Common myeloid progenitor, CD34-positive (primary cell): ENCODE measurements at regions not wholly inside any gene's neighbourhood (a gene's known extent, or its start where the extent isn't known, plus 50 kb on each side); places are given as distances from the start of the nearest gene placed in this dataset.

Experiments
- CTCF ChIA-PET: fragments of 350-600 bp; sonication (Branson Sonifier 250); formaldehyde crosslinking; loops from one replicate; lab custom pipeline; 2021; ENCODE audit warnings: antibody characterized with exemption; lab: Charles Lee
- POLR2A ChIA-PET: fragments of 350-600 bp; sonication (Branson Sonifier 250); formaldehyde crosslinking; loops from one replicate; lab custom pipeline; 2021; ENCODE audit warnings: antibody characterized with exemption; lab: Charles Lee
- DNase-seq, 3 donors: peaks; one replicate each; pipeline versions ENCODE4 v3.0.0 to v3.0.0-alpha.2; 2013
- H3K27ac ChIP-seq, 2 experiments: 1 replicate in 1 of 2; 2 replicates in 1 of 2; pipeline ENCODE4 v1.7.0; 2013; ENCODE audit warnings: inconsistent platforms in 2 of 2, low read length in 2 of 2, mild to moderate bottlenecking in 2 of 2, low read depth in 1 of 2, moderate library complexity in 1 of 2; ENCODE audit not compliant: severe bottlenecking in 2 of 2, insufficient read depth in 1 of 2, poor library complexity in 1 of 2
- H3K27me3 ChIP-seq, 5 experiments: replicated peaks in 2 of 5; 1 replicate in 3 of 5; 2 replicates in 2 of 5; pipeline versions ENCODE4 v1.6.1 to v1.7.0; 2013; ENCODE audit warnings: low read length in 4 of 5, mild to moderate bottlenecking in 2 of 5, moderate library complexity in 2 of 5, inconsistent platforms in 1 of 5; ENCODE audit not compliant: insufficient read depth in 5 of 5, control insufficient read depth in 4 of 5
- H3K36me3 ChIP-seq, 4 experiments: 1 replicate in 2 of 4; 2 replicates in 2 of 4; pipeline versions ENCODE4 v1.6.1 to v1.7.0; 2013; ENCODE audit warnings: low read length in 3 of 4, control low read depth in 1 of 4, mild to moderate bottlenecking in 1 of 4; ENCODE audit not compliant: control insufficient read depth in 4 of 4, insufficient read depth in 4 of 4
- H3K4me1 ChIP-seq, 4 experiments: 1 replicate in 3 of 4; 2 replicates in 1 of 4; pipeline versions ENCODE4 v1.6.1 to v1.7.1; 2013; ENCODE audit warnings: low read length in 3 of 4, mild to moderate bottlenecking in 3 of 4, control low read depth in 1 of 4, inconsistent platforms in 1 of 4, moderate library complexity in 1 of 4; ENCODE audit not compliant: control insufficient read depth in 4 of 4, insufficient read depth in 4 of 4; ENCODE audit errors: control extremely low read depth in 1 of 4
- H3K4me3 ChIP-seq, 7 experiments: 1 replicate in 4 of 7; 2 replicates in 3 of 7; pipeline versions ENCODE4 v1.5.1 to v1.7.0; 2013; ENCODE audit warnings: mild to moderate bottlenecking in 7 of 7, low read length in 6 of 7, moderate library complexity in 6 of 7, inconsistent platforms in 2 of 7, low read depth in 2 of 7, control low read depth in 1 of 7; ENCODE audit not compliant: insufficient read depth in 4 of 7, control insufficient read depth in 1 of 7; ENCODE audit errors: extremely low read depth in 1 of 7
- H3K9me3 ChIP-seq, 5 experiments: 1 replicate in 4 of 5; 2 replicates in 1 of 5; pipeline versions ENCODE4 v1.6.1 to v1.7.1; 2013; ENCODE audit warnings: low read length in 4 of 5, mild to moderate bottlenecking in 2 of 5, inconsistent platforms in 1 of 5, low read depth in 1 of 5, moderate library complexity in 1 of 5; ENCODE audit not compliant: control insufficient read depth in 4 of 5, insufficient read depth in 2 of 5; ENCODE audit errors: control extremely low read depth in 1 of 5
- WGBS: methylation state at CpG from one replicate; pipeline ENCODE4 v1.1.5; 2013; ENCODE audit not compliant: insufficient coverage; 5-methylcytosine and 5-hydroxymethylcytosine counted together

DNA sequence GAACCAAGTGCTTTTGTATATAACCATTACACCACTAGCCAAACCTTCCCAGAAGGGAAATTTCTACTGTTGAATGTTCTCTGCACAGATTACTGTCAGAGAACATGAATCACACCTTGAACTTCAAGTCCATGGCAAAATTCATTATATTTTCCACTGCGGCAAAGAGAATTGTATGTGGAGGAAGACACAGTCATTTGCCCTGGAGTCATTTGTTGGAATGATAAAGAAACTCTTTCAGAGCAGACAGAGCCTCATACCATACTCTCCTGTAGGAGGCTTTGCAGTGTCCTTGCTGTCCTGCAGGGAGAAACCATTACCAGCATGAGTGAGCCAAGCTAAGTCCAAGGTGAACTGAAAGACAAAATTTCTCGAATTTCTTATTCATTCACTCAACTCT lies 369.0 kb downstream of the ARHGEF28 start:
- DNase-seq, result no peak
- Histone ChIP-seq H3K27me3 (peaks cover 0 to 2% (median 0%) of the 10 kb centered on the region in 5 experiments), H3K4me1 (peaks cover 0 to 3% (median 1%) of the 10 kb centered on the region in 4 experiments), H3K9me3 (peaks cover 0 to 5% (median 0%) of the 10 kb centered on the region in 5 experiments), H3K4me3 (no peak overlapping the region), H3K27ac (no peak overlapping the region), H3K36me3 (no peaks in the 10 kb centered on the region)
- CTCF ChIA-PET, result no interaction called here
- POLR2A ChIA-PET, result no interaction called here
- WGBS, result 100% methylated on average over 1 of the region's 2 CpGs
